HEK293 (cell line): ENCODE measurements at regions not wholly inside any gene's neighbourhood (a gene's known extent, or its start where the extent isn't known, plus 50 kb on each side); places are given as distances from the start of the nearest gene placed in this dataset.

Source experiments
- ZNF530 ChIP-seq: fragments of 450-650 bp; formaldehyde crosslinking; IDR thresholded peaks from 2 replicates; pipeline ENCODE4 v1.5.1; 2016; ENCODE audit warnings: low read depth, missing biosample characterization, missing genetic modification characterization
- ZNF670 ChIP-seq: fragments of 450-650 bp; formaldehyde crosslinking; IDR thresholded peaks from 2 replicates; pipeline ENCODE4 v1.5.1; 2016; ENCODE audit warnings: missing biosample characterization, missing genetic modification characterization, low read depth
- TF ChIP-seq, protein P1 (sequence below): fragments of 450-650 bp; formaldehyde crosslinking; IDR thresholded peaks from 2 replicates; pipeline ENCODE4 v1.5.1; 2016; ENCODE audit warnings: missing biosample characterization, missing genetic modification characterization
- TF ChIP-seq, protein P2 (sequence below): fragments of 450-650 bp; formaldehyde crosslinking; IDR thresholded peaks from 2 replicates; pipeline ENCODE4 v1.5.1; 2016; ENCODE audit warnings: missing biosample characterization, missing genetic modification characterization

DNA sequence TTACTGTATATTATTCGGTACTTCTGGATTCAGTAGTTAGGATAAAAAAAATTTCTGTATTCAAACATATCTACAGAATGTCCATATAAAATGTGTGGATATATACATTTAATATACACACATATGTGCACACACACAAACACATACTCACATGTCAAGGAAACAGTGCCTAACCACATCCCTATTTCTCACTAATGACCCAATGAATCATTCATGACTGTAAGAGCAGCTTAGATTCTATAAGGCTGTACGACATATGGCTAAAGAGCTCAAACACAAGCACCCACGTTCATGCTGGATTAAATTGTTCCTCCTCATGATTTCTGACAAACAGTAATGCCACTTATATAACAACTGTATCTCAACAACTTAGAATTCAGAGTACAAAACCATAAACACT, 457.3 kb downstream of the ADCYAP1 start:
- TF ChIP-seq ZNF530 (tag by site-specific recombination) (no peak), ZNF670 (tag by site-specific recombination) (no peak)
- TF ChIP-seq, protein P1, sequence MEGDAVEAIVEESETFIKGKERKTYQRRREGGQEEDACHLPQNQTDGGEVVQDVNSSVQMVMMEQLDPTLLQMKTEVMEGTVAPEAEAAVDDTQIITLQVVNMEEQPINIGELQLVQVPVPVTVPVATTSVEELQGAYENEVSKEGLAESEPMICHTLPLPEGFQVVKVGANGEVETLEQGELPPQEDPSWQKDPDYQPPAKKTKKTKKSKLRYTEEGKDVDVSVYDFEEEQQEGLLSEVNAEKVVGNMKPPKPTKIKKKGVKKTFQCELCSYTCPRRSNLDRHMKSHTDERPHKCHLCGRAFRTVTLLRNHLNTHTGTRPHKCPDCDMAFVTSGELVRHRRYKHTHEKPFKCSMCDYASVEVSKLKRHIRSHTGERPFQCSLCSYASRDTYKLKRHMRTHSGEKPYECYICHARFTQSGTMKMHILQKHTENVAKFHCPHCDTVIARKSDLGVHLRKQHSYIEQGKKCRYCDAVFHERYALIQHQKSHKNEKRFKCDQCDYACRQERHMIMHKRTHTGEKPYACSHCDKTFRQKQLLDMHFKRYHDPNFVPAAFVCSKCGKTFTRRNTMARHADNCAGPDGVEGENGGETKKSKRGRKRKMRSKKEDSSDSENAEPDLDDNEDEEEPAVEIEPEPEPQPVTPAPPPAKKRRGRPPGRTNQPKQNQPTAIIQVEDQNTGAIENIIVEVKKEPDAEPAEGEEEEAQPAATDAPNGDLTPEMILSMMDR (tag by site-specific recombination): no peak
- TF ChIP-seq, protein P2, sequence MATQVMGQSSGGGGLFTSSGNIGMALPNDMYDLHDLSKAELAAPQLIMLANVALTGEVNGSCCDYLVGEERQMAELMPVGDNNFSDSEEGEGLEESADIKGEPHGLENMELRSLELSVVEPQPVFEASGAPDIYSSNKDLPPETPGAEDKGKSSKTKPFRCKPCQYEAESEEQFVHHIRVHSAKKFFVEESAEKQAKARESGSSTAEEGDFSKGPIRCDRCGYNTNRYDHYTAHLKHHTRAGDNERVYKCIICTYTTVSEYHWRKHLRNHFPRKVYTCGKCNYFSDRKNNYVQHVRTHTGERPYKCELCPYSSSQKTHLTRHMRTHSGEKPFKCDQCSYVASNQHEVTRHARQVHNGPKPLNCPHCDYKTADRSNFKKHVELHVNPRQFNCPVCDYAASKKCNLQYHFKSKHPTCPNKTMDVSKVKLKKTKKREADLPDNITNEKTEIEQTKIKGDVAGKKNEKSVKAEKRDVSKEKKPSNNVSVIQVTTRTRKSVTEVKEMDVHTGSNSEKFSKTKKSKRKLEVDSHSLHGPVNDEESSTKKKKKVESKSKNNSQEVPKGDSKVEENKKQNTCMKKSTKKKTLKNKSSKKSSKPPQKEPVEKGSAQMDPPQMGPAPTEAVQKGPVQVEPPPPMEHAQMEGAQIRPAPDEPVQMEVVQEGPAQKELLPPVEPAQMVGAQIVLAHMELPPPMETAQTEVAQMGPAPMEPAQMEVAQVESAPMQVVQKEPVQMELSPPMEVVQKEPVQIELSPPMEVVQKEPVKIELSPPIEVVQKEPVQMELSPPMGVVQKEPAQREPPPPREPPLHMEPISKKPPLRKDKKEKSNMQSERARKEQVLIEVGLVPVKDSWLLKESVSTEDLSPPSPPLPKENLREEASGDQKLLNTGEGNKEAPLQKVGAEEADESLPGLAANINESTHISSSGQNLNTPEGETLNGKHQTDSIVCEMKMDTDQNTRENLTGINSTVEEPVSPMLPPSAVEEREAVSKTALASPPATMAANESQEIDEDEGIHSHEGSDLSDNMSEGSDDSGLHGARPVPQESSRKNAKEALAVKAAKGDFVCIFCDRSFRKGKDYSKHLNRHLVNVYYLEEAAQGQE (tag by site-specific recombination): no peak
